HepG2 (cell line): ENCODE measurements at regions not wholly inside any gene's neighbourhood (a gene's known extent, or its start where the extent isn't known, plus 50 kb on each side); places are given as distances from the start of the nearest gene placed in this dataset.

Source experiments
- MAZ ChIP-seq, 2 experiments: sonication (generic) in 1 of 2; formaldehyde crosslinking in 1 of 2; IDR thresholded peaks; 2 replicates each; pipeline versions ENCODE4 v1.5.0 to v1.6.1; 2012 to 2020; ENCODE audit warnings: low read depth in 2 of 2, mild to moderate bottlenecking in 2 of 2, borderline replicate concordance in 1 of 2, improper control_type of control experiment in 1 of 2, low read length in 1 of 2, missing genetic modification reagents in 1 of 2, moderate library complexity in 1 of 2
- NFE2L1 ChIP-seq: sonication (generic); formaldehyde crosslinking; IDR thresholded peaks from 2 replicates; pipeline ENCODE4 v1.4.0; 2020; ENCODE audit warnings: missing genetic modification reagents, mild to moderate bottlenecking, borderline replicate concordance
- POLR2A ChIP-seq, 2 experiments: IDR thresholded peaks; 2 replicates each; pipeline ENCODE4 v1.6.1; 2011; ENCODE audit warnings: low read depth in 2 of 2, low read length in 2 of 2, mild to moderate bottlenecking in 1 of 2, moderate library complexity in 1 of 2; ENCODE audit not compliant: insufficient read depth in 1 of 2
- SMC3 ChIP-seq: IDR thresholded peaks from 2 replicates; pipeline ENCODE4 v1.6.1; 2011; ENCODE audit warnings: low read length, improper control_type of control experiment
- SMYD3 ChIP-seq: sonication (generic); formaldehyde crosslinking; IDR thresholded peaks from 2 replicates; pipeline ENCODE4 v1.8.1; 2023; ENCODE audit warnings: mild to moderate bottlenecking, missing genetic modification reagents
- SP1 ChIP-seq, 2 experiments: fragments of 450-650 bp in 1 of 2; sonication (generic) in 1 of 2; formaldehyde crosslinking in 1 of 2; IDR thresholded peaks; 2 replicates each; pipeline versions ENCODE4 v1.4.0 to v1.6.1; 2016 to 2020; ENCODE audit warnings: missing genetic modification reagents in 1 of 2
- TF ChIP-seq, protein P1 (sequence below): sonication (generic); formaldehyde crosslinking; IDR thresholded peaks from 2 replicates; pipeline ENCODE4 v1.9.0; 2021; ENCODE audit warnings: missing genetic modification reagents, borderline replicate concordance

- TF ChIP-seq NFE2L1 (CRISPR knock-in tag) = no peak
- TF ChIP-seq POLR2A (IDR thresholded peaks at IDR 0.05; ENCODE audit: insufficient read depth in 1 of 2, low read depth in 2 of 2, low read length in 2 of 2) = no peak
- TF ChIP-seq SMYD3 (CRISPR knock-in tag) = no peak
- TF ChIP-seq MAZ (IDR thresholded peaks at IDR 0.05; ENCODE audit: borderline replicate concordance, low read depth, low read length) = no peak
- TF ChIP-seq MAZ (CRISPR knock-in tag; IDR thresholded peaks at IDR 0.05; ENCODE audit: low read depth) = no peak
- no peak for TF ChIP-seq SP1 (IDR thresholded peaks at IDR 0.05)
- no peak for TF ChIP-seq SP1 (CRISPR knock-in tag; IDR thresholded peaks at IDR 0.05)
- TF ChIP-seq, protein P1, sequence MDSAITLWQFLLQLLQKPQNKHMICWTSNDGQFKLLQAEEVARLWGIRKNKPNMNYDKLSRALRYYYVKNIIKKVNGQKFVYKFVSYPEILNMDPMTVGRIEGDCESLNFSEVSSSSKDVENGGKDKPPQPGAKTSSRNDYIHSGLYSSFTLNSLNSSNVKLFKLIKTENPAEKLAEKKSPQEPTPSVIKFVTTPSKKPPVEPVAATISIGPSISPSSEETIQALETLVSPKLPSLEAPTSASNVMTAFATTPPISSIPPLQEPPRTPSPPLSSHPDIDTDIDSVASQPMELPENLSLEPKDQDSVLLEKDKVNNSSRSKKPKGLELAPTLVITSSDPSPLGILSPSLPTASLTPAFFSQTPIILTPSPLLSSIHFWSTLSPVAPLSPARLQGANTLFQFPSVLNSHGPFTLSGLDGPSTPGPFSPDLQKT (CRISPR knock-in tag) = no peak
- TF ChIP-seq SMC3 = no peak
Measured at GRCh38 chr21:14290576-14290975, 74.6 kb downstream of the RBM11 start.
